Kidney capillary endothelial cell (primary cell): ENCODE measurements at regions not wholly inside any gene's neighbourhood (a gene's known extent, or its start where the extent isn't known, plus 50 kb on each side); places are given as distances from the start of the nearest gene placed in this dataset.
A peak's percentile ranks its signal among the peaks of the same experiment; 100 is the strongest.

Experiments used
- DNase-seq: peaks from one replicate; pipeline ENCODE4 v3.0.0-alpha.2; 2018; ENCODE audit warnings: low spot score

DNA sequence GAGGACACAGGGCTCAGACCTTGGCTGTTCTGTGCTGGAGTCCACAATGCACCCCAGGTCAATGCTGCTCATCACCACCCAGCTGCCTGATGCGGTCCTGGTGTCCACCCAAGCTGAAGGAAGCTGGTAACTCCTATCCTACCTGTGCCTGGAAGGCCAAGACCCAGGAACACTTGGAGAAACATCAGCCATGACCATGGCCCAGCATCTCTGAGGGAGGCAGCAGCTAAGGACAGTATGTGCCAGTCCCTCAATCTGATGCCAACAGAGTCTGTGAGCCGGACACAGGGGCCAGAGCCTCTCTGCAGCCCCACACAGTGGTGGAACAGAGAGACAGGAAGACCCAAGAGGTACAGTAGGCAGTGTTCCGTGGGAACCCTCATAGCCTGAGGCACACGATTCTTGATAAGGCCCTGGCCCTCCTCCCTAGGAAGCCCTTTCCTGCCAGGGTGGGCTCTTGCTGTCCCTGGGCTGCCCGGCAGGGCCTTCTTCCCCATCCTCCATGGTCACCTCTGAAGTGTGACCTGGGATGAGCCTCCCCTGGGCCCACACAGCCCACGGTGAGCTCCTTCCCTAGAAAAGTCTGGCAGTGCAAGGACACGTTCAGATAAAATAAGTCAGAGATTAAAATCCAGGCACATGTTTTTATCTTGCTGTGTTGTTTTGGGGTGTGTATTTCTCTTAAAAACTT, 170.7 kb downstream of the THBS2 start:
- no peak for DNase-seq

DNA sequence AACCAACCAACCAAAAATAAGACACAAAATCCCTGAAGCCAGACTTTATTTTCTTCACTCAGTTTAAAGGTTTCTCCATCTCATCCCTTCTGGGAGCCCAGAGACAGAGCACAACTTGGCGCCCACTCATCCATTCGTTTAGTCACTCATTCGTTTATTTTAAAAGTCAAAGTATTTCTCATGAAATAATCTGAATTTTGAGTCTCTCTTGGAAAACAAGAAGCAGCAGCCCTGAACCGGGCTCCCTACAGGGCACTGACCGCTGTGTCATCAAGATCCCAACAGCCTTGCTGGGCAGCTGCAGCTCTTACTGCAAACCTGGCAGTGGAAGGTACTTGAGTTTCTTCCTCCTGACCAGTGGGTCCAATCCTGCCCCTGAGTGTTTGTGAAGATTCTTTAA, 171.6 kb downstream of the THBS2 start:
- DNase-seq: no peak

DNA sequence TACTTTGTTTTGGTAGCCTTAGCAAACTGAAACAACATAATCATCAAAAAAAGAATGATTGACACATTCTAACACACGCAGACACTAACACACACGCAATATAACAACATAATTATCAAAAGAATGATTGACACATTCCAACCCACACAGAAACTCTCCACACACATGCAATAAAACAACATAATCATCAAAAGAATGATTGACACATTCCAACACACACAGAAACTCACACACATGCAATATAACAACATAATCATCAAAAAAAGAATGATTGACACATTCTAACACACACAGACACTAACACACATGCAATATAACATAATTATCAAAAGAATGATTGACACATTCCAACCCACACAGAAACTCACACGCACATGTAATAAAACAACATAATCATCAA, 172.4 kb downstream of the THBS2 start:
- DNase-seq: no peak

DNA sequence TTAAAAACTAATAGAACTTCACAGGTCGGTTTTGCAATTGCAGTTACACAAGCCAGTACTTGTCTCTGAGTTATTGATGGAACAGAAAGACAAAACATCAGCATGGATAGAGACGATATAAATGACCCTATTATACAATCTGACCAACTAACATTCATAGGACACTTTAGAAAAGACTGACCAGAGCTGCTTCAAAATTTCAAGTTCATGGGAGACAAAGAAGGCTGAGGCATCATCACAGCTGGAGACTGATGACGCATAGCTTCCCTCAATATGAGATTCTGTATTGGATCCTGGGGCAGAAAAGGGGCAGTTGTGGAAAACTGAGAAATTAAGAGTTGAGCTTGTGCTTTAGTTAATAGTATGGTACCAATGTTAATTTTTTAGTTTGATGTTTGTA, 174.0 kb downstream of the THBS2 start:
- no peak for DNase-seq

DNA sequence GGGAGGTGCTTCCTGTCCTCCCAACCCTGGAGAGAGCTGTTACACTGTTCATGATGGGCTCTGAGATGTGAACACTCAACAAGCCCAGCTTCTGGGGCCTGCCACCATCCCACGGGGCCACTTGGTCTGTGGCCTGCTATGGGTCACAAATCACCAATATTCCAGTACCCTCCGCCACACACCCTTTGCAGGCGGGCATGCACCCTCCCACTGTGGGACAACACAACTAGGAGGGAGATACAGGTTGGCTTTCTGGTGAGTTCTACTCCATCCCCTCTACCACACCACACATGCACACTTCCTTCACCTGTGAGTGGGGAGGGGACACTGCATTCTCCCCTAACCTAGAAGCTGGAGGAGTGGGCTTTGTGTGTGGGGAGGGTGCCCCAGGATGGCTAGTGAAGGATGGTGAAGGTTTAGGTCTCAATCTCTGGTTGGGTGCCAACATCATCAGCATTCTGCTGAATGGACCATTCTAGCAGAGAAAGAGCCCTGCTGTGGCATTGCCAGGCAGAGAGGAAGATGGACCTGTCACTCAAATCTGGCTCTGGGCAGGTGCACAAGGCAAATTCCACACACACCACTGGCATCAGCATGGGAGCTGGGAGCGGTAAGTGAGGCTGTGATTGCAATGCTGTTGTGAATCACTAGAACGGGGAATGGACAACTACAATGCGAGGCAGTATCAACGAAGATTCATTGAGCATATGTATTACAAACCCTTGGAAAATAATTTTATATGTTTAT, 175.1 kb downstream of the THBS2 start:
- no peak for DNase-seq

DNA sequence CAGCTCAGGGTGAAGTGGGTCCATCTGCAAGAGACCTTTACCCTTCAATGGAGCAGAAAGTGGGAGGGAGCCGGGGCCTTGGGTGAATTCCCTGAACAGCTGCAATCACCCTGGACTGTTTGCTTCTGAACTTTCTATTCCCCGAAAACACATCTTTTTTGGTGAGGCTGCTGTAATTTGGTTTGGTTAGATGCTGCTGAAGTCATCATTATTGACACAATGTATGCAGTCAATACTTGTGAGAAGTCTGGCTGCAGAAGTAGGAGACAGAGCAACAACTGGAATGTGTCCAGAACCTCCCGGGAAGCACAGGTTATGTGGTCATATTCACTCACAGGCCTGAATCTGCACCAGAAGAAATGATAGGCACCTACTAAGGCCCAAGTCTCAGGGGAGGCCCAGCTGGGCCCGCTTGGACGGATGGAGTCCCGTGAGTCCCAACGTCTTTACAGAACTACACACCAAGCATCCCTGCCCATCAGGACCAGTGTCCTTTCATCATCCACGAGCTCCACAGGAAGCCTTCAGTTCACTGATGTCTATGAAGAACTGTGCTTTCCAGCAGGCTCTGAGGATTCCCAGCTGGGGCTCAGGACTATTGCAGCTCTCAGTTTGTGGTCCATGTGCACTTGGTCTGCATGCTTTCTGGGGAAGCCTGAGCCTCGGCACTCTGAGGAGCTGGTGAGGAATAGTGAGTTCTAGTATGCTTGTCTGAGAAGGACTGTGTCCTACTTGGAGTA, 177.6 kb downstream of the THBS2 start:
- DNase-seq: no peak

DNA sequence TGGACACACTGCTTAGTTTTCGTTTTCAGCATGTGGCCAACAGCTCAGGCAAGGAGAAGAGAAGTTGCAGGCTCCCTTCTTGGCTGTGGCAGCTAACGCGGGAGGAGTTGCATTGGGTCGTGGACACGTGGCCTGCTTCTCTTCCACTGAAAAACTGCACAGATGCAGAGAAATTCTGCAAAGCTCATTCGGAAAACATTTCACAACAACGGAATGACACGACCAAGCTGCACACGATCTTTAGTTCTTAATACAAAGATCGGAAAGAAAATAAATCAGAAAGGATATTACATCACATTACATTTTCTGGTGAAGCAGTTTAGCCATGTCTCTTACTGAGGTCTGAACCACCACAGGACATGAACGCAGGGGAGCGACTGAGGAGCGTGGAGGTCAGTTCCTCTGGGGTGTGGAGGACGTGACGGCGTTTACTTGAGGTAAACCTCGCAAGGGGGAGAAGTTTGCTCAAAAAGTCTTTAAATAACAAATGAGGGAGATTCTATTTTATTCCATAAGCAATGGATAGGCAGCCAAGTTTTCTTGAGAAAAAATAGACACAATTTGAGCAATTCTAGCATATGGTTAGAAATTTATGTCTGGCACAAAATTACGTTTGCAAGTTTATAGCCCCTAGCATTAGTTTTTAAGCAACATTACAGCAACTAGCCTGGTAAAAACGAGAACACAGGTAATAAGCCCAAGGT, 178.3 kb downstream of the THBS2 start:
- no peak for DNase-seq

DNA sequence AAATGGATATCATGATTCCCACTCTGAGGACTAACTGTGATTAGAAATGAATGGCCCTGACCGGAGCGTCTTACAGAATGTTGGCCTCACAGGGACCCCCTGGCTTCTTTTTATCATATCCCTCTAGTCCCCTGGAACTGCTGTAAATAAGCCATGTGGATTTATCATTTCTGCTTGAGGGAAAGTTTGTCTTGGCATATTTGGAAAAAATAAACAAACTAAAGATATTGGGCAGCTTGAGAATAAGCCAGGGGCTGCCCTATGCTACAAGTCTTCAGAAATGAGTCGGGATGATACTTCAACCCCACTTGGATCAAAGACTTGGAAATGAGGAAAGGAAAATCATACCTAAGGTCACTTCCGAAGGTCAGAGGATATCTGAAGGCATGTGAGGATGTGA, 179.1 kb downstream of the THBS2 start:
- no peak for DNase-seq

DNA sequence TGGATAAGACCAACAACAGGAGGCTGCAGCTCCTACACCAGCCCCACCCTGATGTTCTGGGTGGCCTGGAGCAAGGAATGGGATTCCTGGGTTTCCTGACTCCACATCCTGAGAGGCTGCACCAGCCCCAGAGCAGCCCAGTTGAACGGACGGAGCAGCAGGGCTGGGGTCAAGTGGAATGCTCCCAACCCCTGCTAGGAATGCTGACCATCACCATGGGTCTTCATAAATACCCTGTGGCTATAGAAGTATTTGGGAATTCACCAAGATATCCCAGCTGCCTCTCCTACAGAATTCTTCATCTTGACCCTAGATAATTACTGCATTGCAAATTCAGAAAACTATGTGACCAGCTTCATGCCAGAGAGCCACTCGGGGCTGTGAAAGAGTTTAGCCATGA, 180.3 kb downstream of the THBS2 start:
- DNase-seq: no peak

DNA sequence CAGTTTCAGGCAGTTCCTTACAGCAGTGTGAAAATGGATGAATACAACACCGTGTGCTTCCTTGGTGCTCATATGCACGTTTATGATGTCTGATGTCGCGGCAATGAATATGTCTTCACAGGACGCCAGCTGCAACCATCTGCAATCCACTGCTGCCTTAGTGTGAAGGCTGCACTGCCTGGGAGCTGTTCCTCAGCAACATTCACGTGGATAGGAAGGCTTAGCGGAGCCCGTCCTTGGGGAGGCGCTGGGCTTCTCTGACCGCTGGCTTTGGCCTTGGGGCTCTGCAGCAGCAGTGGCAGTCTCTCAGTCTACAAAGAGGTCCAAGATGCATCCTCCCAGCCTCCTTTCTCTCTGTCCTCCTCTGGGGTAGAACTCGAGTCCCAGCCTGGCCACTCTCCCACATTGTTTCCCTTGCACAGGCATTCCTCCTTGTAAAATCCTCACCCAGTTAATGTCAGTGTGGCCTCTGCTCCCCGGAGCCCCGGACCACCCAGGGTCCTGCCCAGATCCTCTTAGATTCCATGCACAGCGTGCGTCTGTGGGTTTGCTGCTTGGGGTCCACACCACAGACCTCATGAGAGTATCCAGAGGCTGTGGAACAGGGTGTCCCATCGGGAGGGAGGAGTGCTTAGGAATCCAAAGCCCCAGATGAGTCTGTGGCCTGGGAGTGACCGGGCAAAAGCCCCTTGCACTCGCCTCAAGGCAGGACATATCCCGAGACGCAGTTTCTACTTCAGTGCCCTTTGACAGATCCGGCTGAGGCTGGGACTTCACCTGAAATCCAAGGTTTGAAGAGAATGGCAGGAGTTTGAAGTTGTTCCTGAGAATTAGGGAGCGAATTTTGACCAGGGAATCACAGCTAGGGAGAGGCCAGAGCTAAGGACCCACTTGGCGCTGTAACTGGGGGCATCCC, 181.3 kb downstream of the THBS2 start:
- no peak for DNase-seq

DNA sequence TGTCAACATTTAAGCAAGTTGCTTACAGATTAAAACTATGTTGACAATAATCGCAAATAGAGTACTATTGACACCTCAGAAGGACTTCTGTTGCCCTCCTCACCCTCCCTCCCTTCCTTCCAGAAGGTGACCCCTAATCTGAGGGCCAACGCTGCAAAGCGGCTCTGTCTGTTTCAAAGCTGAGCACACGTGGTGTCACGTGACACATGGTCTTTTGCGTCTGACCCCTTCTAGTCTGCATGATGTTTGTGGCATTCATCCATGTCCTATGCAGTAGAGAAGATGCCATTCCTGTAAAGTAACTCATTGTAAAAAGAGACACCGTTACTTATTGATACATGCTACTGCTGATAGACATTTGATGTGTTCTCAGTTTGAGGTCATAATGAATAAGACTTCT, 182.3 kb downstream of the THBS2 start:
- no peak for DNase-seq

DNA sequence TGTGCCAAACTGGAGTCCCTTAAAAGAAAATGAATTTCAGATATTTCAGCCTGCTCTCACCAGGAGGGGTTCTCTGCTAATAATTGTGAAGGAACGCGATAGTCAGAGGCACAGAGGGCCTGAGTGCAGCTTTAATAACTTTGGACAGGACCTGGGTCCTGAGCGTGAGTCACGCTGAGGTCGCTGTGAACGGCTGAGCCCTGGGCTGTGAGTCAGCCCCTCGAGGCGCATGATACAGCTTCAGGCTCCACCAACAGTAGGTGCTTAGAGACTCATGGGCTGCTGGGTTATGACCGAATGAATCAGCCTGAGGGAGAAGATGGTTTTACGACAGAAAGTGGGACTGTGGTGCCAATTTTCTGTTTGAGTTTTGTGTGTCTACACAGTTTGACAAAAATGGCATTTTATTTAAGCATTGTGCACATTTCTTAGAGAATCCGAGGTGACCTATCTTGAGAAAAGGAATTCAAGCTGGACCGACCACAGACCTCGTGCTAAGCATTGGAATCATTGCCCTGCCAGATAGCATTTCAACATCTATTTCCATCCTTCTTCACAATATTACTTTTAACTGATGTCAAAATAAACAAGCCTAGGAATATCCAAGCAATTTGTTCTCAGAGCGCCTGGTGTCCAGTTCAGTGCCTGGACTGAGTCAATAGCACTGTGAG, 183.0 kb downstream of the THBS2 start:
- DNase-seq: peak; percentile 8

DNA sequence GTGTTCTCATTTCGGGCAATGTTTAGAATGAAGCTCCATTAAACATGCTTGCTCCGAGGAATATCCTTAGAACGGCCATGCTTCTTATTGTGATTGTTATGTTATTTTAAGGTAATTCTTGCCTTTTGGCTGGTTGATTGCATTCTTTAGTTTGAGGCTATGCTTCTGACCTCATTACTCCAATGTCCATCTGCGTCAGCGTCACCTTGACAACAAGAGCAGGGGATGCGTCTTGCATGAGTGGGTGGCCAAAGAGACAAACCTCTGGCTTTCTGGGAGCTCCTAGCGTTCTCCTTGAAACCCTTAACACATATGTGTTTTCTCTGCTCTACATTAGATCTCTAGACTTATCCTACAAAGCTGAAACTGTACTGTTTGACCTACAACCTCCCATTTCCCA, 184.3 kb downstream of the THBS2 start:
- DNase-seq: no peak

DNA sequence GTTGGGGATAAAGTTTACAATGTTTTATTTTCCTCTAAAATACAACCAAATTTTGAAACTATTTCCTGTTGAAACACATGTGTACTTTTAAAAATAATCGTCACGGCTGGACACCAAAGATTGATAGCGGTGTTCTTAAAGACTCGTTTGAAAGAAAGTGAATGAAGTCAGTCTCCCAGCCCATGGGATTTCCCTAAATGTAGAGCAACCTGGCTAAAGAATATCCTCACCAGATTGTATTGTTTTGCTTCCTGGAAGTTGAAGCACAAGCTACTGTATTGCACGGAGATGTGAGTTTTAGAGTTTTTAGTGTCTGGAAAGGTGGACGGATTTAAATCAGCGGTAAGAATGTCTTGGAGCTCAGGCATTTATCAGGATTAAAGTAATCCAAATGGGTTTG, 189.5 kb downstream of the THBS2 start:
- DNase-seq: no peak

DNA sequence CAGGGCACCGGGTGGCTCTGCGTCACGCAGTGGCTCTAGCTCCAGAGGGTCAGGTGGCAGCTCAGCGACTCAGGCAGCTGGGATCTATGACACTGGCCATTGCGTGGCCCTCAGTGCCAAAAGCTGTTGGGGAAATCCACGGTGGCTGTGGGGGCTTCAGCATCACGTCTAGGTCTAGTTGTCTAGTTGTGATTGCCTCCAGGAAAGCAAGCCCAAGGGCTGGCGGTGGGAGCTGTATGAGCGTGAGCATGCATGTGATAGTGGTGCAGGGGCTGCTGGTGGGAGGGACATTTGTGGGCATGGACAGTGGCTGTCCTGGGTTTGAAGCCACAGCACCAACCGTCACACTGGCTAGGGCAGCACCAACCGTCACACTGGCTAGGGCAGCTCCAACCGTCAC, 191.4 kb downstream of the THBS2 start:
- no peak for DNase-seq

DNA sequence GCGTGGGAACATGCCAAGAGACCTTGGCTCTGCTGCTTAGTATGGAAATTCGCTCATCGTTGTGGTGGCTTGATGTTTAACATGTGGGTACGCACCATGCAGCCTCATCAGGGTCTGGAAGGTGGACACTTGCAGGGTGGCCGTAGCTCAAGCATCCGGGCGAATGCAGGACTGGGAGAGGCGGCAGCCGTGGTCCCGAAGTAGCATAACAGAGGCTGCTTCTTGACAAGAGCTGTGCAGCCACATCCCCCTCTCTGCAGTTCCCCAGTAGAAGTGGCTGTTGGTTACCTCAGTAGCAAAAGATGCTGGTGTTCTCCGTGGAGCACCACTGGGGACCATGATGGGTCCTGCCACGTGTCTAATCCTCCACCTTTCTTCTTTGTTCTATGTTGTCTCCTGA, 195.0 kb downstream of the THBS2 start:
- no peak for DNase-seq

DNA sequence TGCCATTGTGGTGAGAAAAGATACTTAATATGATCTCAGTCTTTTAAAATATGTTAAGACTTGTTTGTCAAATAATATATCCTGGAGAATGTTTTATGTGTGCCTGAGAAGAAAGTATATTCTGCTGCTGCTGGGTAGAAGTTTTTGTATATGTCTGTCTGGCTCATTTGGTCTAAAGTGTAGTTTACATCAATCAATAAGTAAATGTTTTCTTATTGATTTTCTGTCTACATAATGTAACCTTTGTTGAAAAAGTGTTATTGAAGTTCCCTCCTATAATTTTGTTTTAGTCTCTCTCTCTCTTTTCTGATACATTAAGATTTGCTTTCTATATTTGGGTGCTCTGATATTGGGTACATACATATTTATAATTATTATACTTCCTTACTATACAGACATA, 201.2 kb downstream of the THBS2 start:
- DNase-seq: no peak

DNA sequence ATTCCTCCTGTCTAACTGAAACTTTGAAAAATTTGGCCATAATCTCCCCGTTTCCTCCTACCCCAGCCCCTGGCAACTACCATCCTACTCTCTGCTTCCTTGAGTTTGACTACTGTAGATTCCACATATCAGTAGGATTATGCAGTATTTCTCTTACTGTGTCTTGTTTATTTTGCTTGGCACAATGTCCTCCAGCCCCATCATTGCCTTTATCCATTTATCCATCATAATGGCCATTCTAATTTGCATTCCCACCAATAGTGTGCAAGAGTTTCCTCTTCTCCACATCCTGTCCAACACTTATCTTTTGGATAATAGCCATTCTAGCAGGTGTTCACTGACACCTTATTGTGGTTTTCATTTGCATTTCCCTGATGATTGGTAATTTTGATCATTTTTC, 202.3 kb downstream of the THBS2 start:
- no peak for DNase-seq

DNA sequence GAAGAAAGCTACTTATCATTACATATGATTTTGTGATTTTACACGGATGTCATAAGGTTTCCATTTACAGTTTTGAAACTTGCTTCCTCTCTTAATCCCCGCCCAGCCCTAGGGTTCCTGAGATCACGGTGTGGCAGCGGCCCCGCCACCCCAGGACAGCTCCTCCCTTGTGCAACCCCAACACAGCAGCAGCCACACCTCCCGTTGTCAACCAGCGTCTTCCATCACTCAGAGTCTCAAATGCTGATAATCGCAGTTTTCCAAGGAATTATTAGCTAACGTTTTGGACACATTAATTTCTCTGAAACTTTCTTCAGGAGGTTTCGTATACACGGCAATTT, 204.8 kb downstream of the THBS2 start:
- no peak for DNase-seq

DNA sequence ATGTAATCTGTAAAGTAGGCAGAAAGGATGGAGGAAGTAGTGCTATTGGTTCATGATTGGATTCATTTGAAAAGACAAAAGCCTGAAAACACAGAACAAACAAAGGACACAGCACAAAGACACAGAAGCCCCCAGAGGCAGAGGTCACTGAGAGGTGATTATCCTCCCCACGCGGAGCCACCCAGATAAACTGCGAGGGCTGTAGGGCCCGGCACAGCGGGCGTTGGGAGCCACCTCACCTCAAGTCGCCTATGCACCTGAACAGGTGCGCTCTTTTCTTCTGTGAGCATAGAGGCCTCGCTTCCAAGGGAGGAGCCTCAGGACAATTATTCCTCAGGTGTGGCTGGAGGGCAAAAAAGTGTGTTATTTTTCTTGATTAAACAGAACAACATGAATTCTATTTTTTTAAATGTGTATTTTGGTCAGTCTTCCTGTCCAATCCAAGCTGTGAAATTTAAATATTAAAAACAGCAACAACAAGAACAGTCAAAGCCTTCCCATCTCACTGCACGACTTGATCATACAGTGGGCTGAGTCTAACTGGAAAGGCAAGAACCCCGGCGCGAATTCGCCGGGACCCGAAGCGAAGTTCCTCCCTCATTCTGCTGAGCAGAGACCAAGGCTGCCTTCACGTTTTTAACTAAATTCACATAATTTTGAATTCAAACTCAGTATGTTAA, 205.3 kb downstream of the THBS2 start:
- DNase-seq: no peak

DNA sequence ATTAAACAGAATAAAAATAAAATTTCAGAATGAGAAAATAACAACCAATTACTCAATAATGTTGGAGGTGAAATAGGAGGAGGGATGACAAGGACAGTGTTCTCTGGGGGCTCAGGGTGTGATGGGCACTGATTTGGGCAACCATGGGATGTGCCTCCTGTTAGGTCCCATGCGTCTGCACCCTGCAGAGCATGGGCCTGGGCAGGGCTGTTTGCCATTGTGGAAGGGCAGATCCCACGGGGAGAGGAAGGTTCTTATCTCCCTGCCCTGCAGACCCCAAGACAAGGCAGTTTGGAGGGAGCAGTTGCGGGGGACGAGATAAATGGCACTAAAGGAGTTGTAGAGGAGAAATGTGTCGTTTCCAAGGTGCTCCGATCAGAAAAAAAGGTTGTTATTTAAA, 206.3 kb downstream of the THBS2 start:
- no peak for DNase-seq
